ENCODE measurements at regions not wholly inside any gene's neighbourhood (a gene's known extent, or its start where the extent isn't known, plus 50 kb on each side); places are given as distances from the start of the nearest gene placed in this dataset.

GRCh38 chr10:31112961-31113360, 81.3 kb upstream of the ZNF438 start:
- TF ChIP-seq CTCF (IDR thresholded peaks at IDR 0.05; ENCODE audit: insufficient read depth, low read length, poor library complexity, severe bottlenecking) (no peak), EZH2phosphoT487 (conservative IDR thresholded peaks at IDR 0.05; ENCODE audit: low read length) (no peak)

Measured in SU-DHL-6 (cell line).